ENCODE measurements at regions not wholly inside any gene's neighbourhood (a gene's known extent, or its start where the extent isn't known, plus 50 kb on each side); places are given as distances from the start of the nearest gene placed in this dataset.

DNA sequence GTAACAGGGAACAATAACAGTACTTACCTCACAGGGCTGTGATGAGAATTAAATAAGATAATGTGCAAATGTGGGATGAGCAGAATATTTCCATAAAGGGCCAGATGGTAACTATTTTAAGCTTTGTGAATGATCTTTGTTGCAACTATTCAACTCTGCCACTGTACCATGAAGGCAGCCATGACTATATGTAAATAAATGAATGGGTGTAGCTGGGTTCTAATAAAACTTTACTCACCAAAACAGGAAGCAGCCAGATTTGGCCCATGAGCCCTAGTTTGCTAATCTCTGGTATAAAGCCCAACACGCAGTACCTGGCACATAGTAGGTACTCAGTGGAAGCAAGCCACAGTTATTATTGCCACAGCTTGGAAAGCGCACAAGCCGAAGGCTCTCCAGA, 362.7 kb upstream of the PROK2 start:
- peaks cover 14% of the 10 kb centered on the region for H3K27me3 Mint-ChIP-seq
- peaks cover 5% of the 10 kb centered on the region for H3K9me3 Mint-ChIP-seq
- no peak overlapping the region for H3K4me3 Mint-ChIP-seq

DNA sequence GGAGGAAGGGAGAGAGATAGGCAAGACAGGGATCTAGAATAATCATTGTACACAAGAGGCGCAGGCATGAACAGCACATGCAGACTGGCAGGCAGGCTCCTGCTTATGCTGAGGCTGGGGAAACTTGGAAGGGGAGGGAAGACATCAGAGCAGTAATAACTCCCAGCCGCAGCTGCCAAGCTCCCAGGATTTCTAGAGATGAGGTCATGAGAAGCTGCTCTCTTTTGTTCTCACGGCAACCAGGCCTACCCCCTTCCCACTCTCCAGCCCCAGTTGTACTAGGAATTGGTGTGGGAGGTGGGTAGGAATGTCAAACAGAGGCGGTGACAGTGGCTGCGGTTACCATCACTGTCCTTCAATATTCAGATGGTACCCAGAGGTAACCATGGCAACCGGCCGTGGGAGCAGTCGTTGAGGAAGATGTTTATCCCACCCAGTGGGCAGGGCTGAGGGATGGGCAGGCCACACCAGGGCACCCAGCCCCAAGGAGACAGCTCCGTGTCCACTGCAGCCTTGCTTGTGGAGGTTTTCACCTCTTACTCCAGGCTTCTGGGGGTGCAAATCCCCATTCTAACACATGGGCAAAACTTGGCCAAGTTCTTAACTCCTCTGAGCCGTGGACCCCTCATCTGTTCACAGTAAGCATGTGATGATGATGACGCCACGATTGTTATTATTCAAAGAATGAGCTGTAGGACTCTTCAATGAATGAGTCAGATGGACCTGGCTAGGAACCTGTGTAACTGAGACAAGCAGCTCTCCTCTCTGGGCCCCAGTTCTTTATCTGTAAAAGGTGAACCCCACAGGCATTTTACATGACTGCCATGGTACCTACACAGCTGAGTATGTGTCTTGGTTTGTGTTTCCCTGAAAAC, 360.8 kb upstream of the PROK2 start:
- no peak for DNase-seq

More for the DNA sequence above, 362.7 kb upstream of the PROK2 start:
- Mint-ChIP-seq H3K27ac (no peak overlapping the region), H3K36me3 (ENCODE audit: low read depth) (no peaks in the 10 kb centered on the region), H3K4me1 (ENCODE audit: low read depth) (peaks cover 11% of the 10 kb centered on the region)
- DNase-seq, result no peak

DNA sequence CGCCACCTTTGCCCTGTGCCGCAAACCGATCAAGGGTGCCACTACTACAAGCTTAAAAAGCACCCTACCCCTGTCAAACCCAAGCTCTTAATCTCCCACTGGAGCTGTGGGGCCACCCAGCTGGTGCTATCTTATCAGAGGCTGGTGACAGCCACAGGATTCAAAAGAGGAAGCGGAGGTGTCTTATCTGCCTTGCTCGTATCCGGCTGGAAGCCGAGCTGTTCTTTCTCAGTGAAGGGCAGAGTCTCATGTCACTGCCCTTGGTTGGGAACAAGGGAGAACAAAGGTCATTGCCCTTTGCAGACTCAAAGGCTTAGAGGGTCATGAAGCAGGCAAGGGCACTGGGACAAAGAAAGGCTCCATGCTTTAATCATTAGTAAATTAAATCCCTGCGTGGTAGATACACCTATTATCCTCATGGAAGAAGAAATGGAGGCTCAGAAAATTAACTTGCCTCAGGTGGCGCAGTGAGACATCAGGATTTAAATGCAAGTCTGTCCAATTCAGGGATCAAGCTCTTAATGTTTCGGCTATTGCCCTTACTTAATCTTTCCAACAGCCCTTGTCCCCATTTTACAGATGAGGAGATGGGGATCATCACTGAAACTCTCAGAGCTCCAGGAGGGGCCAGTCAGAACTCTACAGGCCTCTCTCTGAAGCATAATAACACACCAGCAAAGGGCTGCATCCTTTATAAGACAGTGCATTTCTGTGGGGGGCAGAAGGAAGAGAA, 360.0 kb upstream of the PROK2 start:
- Mint-ChIP-seq H3K9me3 (peaks cover 5% of the 10 kb centered on the region), H3K4me1 (ENCODE audit: low read depth) (peaks cover 11% of the 10 kb centered on the region), H3K27me3 (peaks cover 18% of the 10 kb centered on the region), H3K4me3 (no peak overlapping the region), H3K27ac (no peak overlapping the region), H3K36me3 (ENCODE audit: low read depth) (no peaks in the 10 kb centered on the region)
- no peak for DNase-seq

More for the DNA sequence above, 360.8 kb upstream of the PROK2 start:
- no peak overlapping the region for H3K27ac Mint-ChIP-seq
- H3K4me3 Mint-ChIP-seq, result no peak overlapping the region
- H3K9me3 Mint-ChIP-seq, result peaks cover 5% of the 10 kb centered on the region
- peaks cover 18% of the 10 kb centered on the region for H3K27me3 Mint-ChIP-seq
- no peaks in the 10 kb centered on the region for H3K36me3 Mint-ChIP-seq (ENCODE audit: low read depth)
- H3K4me1 Mint-ChIP-seq (ENCODE audit: low read depth), result peaks cover 11% of the 10 kb centered on the region

DNA sequence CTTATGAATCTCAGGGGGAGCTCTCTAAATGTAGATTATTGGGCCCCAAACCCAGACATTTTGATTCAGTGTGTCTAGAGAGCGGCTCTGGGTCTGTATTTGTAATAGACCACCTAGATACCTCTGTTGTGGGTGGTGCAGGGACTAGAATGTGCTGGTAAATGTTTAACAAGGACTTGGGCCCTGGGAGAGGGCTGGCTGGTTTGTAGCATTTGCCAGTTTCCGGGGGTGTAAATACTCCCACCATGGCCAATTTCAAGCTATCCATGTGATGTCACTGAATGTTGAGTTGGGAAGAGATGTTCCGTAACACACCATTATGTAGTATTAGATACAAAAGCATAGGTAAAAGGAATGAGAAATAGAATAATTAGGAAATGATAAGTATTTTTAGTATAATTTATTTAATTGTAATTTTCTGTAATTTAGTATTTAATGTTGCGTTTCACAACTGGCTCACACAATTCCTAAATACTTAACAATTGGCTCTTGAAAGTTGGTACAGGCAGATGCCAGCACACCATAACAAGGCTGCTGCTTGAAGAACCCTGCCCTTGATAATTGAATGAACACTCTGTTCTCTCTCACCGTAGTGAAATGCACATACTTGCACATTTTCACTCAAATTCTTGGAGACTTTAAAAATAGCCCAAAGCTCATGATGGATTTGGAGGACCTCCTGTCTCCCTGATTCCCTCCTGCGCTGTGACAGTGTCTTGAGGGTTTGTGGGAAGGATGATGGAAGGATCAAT, 359.2 kb upstream of the PROK2 start:
- Mint-ChIP-seq H3K36me3 (ENCODE audit: low read depth) (no peaks in the 10 kb centered on the region), H3K4me3 (no peak overlapping the region), H3K27ac (no peak overlapping the region), H3K9me3 (peaks cover 5% of the 10 kb centered on the region), H3K4me1 (ENCODE audit: low read depth) (peaks cover 13% of the 10 kb centered on the region), H3K27me3 (peaks cover 18% of the 10 kb centered on the region)
- no peak for DNase-seq

DNA sequence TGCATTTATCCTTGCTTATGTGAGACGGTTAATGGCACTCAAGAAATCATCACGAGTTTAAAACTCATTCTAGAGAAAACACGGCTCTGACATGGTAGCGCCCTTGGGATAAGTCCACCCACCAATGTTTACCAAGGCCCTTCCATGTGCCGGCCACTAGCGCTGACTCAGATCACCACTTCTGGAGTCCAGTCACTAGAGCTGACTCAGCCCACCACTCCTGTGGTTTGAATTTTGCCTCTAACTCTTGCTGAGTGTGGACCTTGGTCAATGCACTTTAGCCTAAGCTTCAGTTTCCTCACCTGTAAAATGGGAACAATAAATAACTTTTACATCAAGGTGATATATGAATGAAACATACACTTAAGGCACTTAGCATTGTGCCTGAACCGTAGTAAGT, 358.4 kb upstream of the PROK2 start:
- Mint-ChIP-seq H3K27ac (no peak overlapping the region), H3K4me1 (ENCODE audit: low read depth) (peaks cover 21% of the 10 kb centered on the region), H3K4me3 (no peak overlapping the region), H3K9me3 (peaks cover 3% of the 10 kb centered on the region), H3K36me3 (ENCODE audit: low read depth) (no peaks in the 10 kb centered on the region), H3K27me3 (peaks cover 17% of the 10 kb centered on the region)
- no peak for DNase-seq

DNA sequence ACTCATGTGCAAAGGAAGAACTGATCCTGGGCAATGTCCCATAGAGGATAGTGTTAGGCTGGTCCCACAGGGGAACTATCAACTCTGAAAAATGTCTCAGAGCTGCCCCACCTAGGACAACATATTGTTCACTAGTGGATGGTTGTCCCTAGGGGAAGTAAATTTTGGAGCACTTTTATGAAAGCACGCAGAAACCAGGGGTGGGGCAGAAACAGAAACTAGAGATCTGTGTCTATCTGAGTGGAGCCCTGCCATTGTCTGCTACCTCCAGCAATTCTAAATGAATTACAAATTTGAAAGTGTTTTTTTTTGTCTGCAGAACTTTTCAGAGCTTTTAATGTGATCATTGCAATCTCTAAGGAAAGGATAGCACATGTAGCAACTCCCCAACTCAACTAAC, 357.1 kb upstream of the PROK2 start:
- Mint-ChIP-seq H3K27me3 (peaks cover 12% of the 10 kb centered on the region), H3K9me3 (no peaks in the 10 kb centered on the region), H3K4me3 (no peak overlapping the region), H3K36me3 (ENCODE audit: low read depth) (no peaks in the 10 kb centered on the region), H3K27ac (no peak overlapping the region), H3K4me1 (ENCODE audit: low read depth) (peaks cover 31% of the 10 kb centered on the region)
- DNase-seq, result no peak

DNA sequence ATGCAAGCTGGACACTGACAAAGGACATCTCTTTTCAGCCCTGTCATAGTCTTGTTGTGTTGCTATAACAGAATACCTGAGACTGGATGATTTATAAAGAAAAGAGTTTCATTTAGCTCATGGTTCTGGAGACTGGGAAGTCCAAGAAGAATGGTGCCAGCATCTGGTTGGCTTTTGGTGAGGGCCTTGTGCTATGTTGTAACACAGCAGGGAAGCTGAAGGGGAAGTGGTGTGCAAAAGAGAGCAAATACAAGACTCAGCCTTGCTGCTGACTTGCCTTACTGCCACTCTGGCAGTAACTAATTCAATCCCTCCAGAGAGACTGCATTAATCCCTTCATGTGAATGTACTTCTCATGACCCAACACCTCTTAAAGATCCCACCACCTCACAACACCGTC, 356.3 kb upstream of the PROK2 start:
- Mint-ChIP-seq H3K27me3 (peaks cover 12% of the 10 kb centered on the region), H3K4me3 (no peak overlapping the region), H3K36me3 (ENCODE audit: low read depth) (no peaks in the 10 kb centered on the region), H3K27ac (no peak overlapping the region), H3K4me1 (ENCODE audit: low read depth) (peaks cover 37% of the 10 kb centered on the region), H3K9me3 (no peaks in the 10 kb centered on the region)
- DNase-seq, result no peak

DNA sequence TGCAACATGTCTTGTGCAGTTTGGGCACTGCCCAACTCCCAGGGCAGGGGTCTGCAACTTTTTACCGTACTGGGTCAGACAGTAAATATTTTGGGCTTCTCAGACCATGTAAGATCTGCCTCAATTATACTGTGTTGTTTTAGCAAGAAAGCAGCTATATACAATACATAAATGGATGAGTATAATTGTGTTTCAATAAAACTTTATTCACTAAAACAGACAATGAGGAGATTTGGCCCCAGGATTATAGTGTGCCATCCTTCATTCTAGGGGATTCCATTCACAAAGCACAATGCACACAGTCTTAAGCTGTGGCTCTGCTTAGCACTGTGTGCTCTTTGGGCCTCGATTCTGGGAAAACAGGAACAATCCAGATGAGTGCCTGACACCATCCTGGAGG, 354.4 kb upstream of the PROK2 start:
- peaks cover 4% of the 10 kb centered on the region for H3K27me3 Mint-ChIP-seq
- no peaks in the 10 kb centered on the region for H3K36me3 Mint-ChIP-seq (ENCODE audit: low read depth)
- no peak overlapping the region for H3K27ac Mint-ChIP-seq
- no peak overlapping the region for H3K4me3 Mint-ChIP-seq
- H3K9me3 Mint-ChIP-seq, result no peaks in the 10 kb centered on the region
- H3K4me1 Mint-ChIP-seq (ENCODE audit: low read depth), result peaks cover 45% of the 10 kb centered on the region
- DNase-seq, result no peak

DNA sequence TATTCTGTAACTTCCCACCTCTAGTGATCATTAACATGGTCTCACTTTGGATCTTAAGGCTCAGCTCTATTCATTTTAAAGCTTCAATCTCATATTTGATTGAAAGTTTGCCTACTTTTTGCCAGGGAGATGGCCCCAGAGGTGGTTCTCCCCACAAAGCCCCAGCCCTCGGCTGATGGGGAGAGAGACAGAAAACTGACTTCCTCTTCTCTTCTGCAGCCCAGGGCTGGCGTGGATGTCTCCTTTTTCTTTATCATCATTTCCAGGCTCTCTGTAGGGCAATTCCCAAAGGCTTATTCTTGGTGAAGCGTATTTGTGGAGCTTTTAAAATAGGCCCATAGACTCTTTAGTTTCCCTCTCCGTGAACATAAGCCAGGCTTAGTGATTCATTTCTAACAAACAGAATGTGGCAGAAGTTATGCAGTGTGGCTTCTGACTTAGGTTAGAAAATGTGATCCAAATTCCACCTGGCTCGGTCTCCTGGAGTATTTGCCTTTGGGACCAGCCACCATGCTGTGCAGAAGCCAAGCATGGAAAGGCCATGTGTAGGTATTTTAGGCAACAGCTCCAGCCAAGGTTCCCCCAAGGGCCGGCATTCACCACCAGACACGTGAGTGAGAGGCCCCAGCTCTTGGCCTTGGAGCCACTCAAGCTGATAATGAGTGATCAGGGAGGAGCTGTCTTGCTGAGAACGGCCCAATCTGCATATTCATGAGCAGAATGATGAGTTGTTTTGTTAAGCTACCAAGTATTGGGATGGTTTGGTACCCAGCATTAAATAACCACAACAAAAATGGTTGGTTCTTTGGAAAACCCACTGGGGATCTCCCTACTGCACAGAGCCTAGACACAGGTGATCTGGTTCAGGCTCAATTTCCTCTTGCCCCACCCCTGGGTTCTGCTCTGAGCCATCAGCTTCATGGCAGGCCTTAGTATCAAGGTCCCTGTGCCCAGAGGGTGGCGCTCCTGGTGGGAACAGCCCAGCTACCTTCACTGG, 353.2 kb upstream of the PROK2 start:
- DNase-seq, result peak; percentile 49
- no peaks in the 10 kb centered on the region for H3K36me3 Mint-ChIP-seq (ENCODE audit: low read depth)
- peak overlapping the region; percentile 13 for H3K4me3 Mint-ChIP-seq
- H3K4me1 Mint-ChIP-seq (ENCODE audit: low read depth), result peaks cover 51% of the 10 kb centered on the region
- peaks cover 4% of the 10 kb centered on the region for H3K27me3 Mint-ChIP-seq
- peak overlapping the region; percentile 58 for H3K27ac Mint-ChIP-seq
- H3K9me3 Mint-ChIP-seq, result no peaks in the 10 kb centered on the region

DNA sequence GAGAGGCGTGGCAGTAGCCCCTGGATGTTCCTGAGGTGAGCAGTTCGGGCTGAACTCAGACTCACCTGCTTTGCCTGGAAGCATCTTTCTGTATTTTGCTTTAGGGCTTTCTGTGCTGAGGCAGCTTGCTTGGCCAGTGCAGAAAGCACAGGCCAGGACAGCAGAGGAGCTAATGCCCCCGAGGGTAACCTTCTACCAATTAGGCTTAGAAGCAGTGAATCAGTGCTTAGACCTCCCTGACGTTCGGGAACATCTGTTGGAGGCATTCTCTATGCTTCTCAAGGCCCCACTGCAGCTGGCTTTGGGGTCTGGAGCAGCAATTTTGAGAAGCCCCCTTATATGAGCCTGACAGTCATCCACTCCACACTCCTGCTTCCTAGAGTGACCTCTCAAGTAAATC, 350.7 kb upstream of the PROK2 start:
- H3K4me1 Mint-ChIP-seq (ENCODE audit: low read depth), result peaks cover 51% of the 10 kb centered on the region

DNA sequence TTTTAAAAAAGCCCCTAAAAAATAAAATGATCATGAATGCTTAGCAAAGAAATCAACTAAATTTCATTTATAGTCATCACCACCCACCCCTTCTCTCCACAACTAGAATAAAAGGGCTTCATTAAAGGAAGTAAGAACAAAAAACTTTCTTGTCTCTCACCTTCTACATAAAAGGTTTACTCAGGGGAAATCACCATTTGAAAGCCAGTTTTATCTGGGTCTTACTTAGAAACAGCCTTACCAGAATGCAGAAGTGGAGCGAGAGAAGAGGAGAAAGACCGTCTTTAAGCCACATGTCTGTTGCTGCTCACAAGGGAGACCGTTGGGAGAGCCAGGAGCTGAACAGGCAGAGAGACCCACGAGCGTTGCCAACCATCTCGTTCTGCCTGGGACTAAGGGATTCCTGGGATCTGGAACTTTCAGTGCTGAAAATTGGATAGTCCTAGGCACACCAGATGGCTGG, 350.1 kb upstream of the PROK2 start:
- Mint-ChIP-seq H3K36me3 (ENCODE audit: low read depth) (no peaks in the 10 kb centered on the region), H3K9me3 (no peaks in the 10 kb centered on the region), H3K4me1 (ENCODE audit: low read depth) (peaks cover 51% of the 10 kb centered on the region), H3K27me3 (no peaks in the 10 kb centered on the region), H3K27ac (peak overlapping the region; percentile 85), H3K4me3 (peak overlapping the region; percentile 33)
- peak; percentile 56 for DNase-seq

More for the DNA sequence above, 350.7 kb upstream of the PROK2 start:
- Mint-ChIP-seq H3K9me3 (no peaks in the 10 kb centered on the region), H3K36me3 (ENCODE audit: low read depth) (no peaks in the 10 kb centered on the region), H3K27me3 (no peaks in the 10 kb centered on the region), H3K27ac (peak overlapping the region; percentile 85), H3K4me3 (peak overlapping the region; percentile 33)
- DNase-seq, result peak; percentile 36

DNA sequence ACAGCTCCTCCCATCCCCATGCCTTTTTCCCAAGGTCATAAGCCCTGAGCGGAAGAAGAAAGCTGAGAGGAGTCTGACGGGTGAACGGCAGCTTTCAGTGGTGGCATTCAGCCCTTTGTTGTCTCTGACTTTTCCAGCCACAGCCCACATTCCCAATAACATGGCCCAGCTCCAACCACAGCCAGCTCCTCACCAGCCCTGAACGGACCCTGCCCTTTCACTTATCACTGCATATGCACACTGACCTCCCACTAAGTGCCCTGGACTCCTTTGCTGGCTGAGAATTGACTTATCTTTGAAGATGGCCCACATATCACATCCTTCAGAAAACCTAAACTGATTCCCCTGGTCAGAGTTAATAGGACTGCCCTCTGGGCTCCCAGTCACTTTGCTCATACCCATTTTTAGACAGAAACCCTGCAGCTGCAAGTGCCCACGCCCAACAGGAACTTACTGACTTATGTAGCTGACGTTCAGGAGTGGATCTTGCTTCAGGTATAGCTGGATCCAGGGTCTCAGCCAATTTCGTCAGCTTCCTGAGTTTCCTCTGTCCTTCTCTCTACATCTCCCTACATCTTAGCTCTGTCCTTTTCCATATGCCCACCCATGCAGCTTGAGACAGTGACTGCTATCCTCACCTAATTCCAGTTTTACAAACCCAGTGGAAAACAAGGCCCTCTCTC, 348.5 kb upstream of the PROK2 start:
- Mint-ChIP-seq H3K27me3 (no peaks in the 10 kb centered on the region), H3K36me3 (ENCODE audit: low read depth) (no peaks in the 10 kb centered on the region), H3K27ac (no peak overlapping the region), H3K9me3 (no peaks in the 10 kb centered on the region), H3K4me3 (no peak overlapping the region), H3K4me1 (ENCODE audit: low read depth) (peaks cover 42% of the 10 kb centered on the region)
- DNase-seq, result no peak

DNA sequence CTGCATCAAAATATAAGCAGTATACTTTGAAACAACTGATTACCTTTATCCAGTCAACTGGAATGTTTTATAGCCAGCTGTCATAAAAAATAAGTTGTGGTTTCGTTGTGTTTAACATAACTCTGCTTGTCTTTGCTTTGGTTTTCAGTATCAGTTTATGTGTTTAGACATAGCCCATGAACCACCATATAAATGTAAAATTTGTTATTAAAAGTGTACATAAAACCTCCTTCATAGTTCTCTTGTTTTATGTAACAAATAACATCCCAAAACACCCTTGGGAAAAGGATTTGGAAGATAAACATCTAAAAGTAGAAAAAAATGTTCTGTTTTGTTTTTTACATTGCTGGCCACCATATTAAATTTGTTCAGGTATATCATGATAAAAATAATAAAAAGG, 347.0 kb upstream of the PROK2 start:
- Mint-ChIP-seq H3K9me3 (no peaks in the 10 kb centered on the region), H3K27ac (no peak overlapping the region), H3K4me3 (no peak overlapping the region), H3K27me3 (peaks cover 2% of the 10 kb centered on the region), H3K4me1 (ENCODE audit: low read depth) (peaks cover 30% of the 10 kb centered on the region), H3K36me3 (ENCODE audit: low read depth) (no peaks in the 10 kb centered on the region)
- DNase-seq, result no peak
